ENCODE measurements at regions not wholly inside any gene's neighbourhood (a gene's known extent, or its start where the extent isn't known, plus 50 kb on each side); places are given as distances from the start of the nearest gene placed in this dataset.

DNA sequence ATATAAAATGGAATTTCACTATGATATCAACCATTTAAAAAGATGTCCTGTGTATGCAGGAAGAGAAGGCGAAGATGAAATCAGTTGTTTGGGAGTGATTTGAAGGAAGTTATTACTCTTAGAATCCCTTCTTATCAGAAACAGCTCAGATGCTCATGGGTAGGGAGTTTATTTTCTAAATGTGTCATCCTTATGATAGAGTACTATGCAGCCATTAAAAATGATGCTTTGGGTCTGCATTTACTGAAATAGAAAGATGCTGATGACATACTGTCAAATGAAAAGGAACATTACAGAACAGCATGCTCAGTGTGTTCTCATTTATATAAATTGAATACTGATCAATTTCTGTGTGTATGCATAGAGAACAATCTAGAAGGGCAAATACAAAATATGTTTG, 69.8 kb upstream of the MED13L start:
- DNase-seq: no peak

GRCh38 chr12:116352315-116352835, 74.9 kb upstream of the MED13L start:
- DNase-seq: no peak
- ChIA-PET CTCF (no interaction called here), POLR2A (no interaction called here)
- H3K4me3 Mint-ChIP-seq: no peak overlapping the region
- intact Hi-C loops (cut with micrococcal nuclease): no loop called here
- no peaks in the 10 kb centered on the region for H3K36me3 Mint-ChIP-seq
- H3K27ac Mint-ChIP-seq: no peak overlapping the region
- H3K27me3 Mint-ChIP-seq: no peaks in the 10 kb centered on the region
- no peaks in the 10 kb centered on the region for H3K4me1 Mint-ChIP-seq (ENCODE audit: low read depth)
- H3K9me3 Mint-ChIP-seq: no peaks in the 10 kb centered on the region

More for the DNA sequence above, 69.8 kb upstream of the MED13L start:
- Mint-ChIP-seq H3K36me3 (no peaks in the 10 kb centered on the region), H3K27me3 (peaks cover 1% of the 10 kb centered on the region), H3K27ac (no peak overlapping the region), H3K4me3 (no peak overlapping the region), H3K9me3 (peaks cover 3% of the 10 kb centered on the region), H3K4me1 (ENCODE audit: low read depth) (no peaks in the 10 kb centered on the region)
- ChIA-PET POLR2A (no interaction called here), CTCF (no interaction called here)
- intact Hi-C loops (cut with micrococcal nuclease): no loop called here

DNA sequence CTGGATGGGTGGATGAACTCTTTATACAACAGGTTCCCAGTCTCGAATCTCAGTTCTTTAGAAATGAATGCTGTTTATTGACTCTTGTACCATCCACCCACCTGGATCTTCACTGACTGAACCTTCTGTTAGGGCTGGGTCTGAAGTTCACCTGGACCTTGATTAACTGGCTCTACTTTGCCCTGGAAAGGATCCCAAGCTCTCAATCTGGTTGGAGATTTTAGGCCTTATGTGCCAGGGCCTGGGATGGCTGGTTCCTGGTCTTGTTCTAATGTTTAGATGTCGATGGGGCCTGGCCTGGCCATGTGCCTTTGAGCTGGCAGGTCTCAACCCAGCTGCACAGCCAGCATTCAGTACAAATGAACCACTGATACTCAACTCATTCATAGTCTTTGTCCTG, 76.5 kb upstream of the MED13L start:
- H3K27ac Mint-ChIP-seq: no peak overlapping the region
- intact Hi-C loops (cut with micrococcal nuclease): no loop called here
- no peaks in the 10 kb centered on the region for H3K36me3 Mint-ChIP-seq
- POLR2A ChIA-PET: no interaction called here
- H3K9me3 Mint-ChIP-seq: no peaks in the 10 kb centered on the region
- no peak overlapping the region for H3K4me3 Mint-ChIP-seq
- no peak for DNase-seq
- CTCF ChIA-PET: no interaction called here
- H3K27me3 Mint-ChIP-seq: no peaks in the 10 kb centered on the region
- H3K4me1 Mint-ChIP-seq (ENCODE audit: low read depth): peaks cover 6% of the 10 kb centered on the region

- H3K9me3 Mint-ChIP-seq: no peaks in the 10 kb centered on the region
- intact Hi-C loops (cut with micrococcal nuclease): no loop called here
- H3K27me3 Mint-ChIP-seq: no peaks in the 10 kb centered on the region
- no peak overlapping the region for H3K27ac Mint-ChIP-seq
- H3K4me3 Mint-ChIP-seq: no peak overlapping the region
- peaks cover 12% of the 10 kb centered on the region for H3K4me1 Mint-ChIP-seq (ENCODE audit: low read depth)
- ChIA-PET CTCF (no interaction called here), POLR2A (no interaction called here)
- H3K36me3 Mint-ChIP-seq: no peaks in the 10 kb centered on the region
- no peak for DNase-seq
These were observed 77.0 kb upstream of the MED13L start for GRCh38 chr12:116354534-116354933.

GRCh38 chr12:116354950-116355783, 77.7 kb upstream of the MED13L start:
- CTCF ChIA-PET: no interaction called here
- Mint-ChIP-seq H3K4me1 (ENCODE audit: low read depth) (peaks cover 16% of the 10 kb centered on the region), H3K9me3 (no peaks in the 10 kb centered on the region), H3K27me3 (no peaks in the 10 kb centered on the region), H3K27ac (no peak overlapping the region), H3K36me3 (no peaks in the 10 kb centered on the region), H3K4me3 (no peak overlapping the region)
- intact Hi-C loops (cut with micrococcal nuclease): no loop called here
- POLR2A ChIA-PET: no interaction called here
- no peak for DNase-seq

DNA sequence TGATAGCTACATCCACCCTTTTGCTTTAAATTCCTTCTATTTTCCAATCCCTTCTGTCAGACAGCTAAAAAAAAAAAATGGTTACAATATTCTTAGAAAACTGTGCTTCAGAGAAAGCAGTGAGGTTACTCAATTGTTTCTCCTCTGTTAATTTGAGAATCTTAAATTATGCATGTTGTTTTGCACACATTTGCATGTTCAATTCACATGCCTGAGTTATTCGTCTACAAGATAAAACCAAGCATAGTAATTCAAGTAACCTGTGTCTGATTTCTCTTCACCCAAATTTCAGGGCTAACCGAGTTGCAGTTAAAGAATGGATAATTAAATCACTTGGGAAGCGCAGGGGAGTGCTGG, 81.0 kb upstream of the MED13L start:
- Mint-ChIP-seq H3K4me3 (peak overlapping the region; percentile 59), H3K27ac (peak overlapping the region; percentile 69), H3K27me3 (no peaks in the 10 kb centered on the region), H3K4me1 (ENCODE audit: low read depth) (peaks cover 26% of the 10 kb centered on the region), H3K36me3 (no peaks in the 10 kb centered on the region), H3K9me3 (no peaks in the 10 kb centered on the region)
- intact Hi-C loops (cut with micrococcal nuclease): loop anchor here (2.0 kb wide), 1 partner anchor 34 kb away; no protein-coding TSS in a partner anchor
- CTCF ChIA-PET: interaction anchor here (0.6 kb wide), 1 partner anchor 76 kb away, joined by 3 read pairs; no protein-coding TSS in a partner anchor
- POLR2A ChIA-PET: interaction anchor here (0.6 kb wide), 1 partner anchor 109 kb away, joined by 3 read pairs; no protein-coding TSS in a partner anchor
- DNase-seq: no peak

- Mint-ChIP-seq H3K27me3 (no peaks in the 10 kb centered on the region), H3K4me3 (peak overlapping the region; percentile 70), H3K4me1 (ENCODE audit: low read depth) (peaks cover 26% of the 10 kb centered on the region), H3K9me3 (no peaks in the 10 kb centered on the region), H3K27ac (peak overlapping the region; percentile 69), H3K36me3 (no peaks in the 10 kb centered on the region)
- DNase-seq: peak; percentile 82
- intact Hi-C loops (cut with micrococcal nuclease): loop anchor here (2.0 kb wide), 1 partner anchor 34 kb away; no protein-coding TSS in a partner anchor
- CTCF ChIA-PET: interaction anchor here (0.6 to 1.1 kb wide), 2 partner anchors 31 to 76 kb away, joined by 3 read pairs; no protein-coding TSS in a partner anchor
- POLR2A ChIA-PET: interaction anchor here (0.6 kb wide), 1 partner anchor 108 kb away, joined by 3 read pairs; no protein-coding TSS in a partner anchor
These were observed 81.6 kb upstream of the MED13L start for GRCh38 chr12:116358893-116359761.

GRCh38 chr12:116360579-116361413, 83.3 kb upstream of the MED13L start:
- CTCF ChIA-PET: no interaction called here
- H3K27ac Mint-ChIP-seq: peak overlapping the region; percentile 38
- DNase-seq: peak; percentile 54
- intact Hi-C loops (cut with micrococcal nuclease): no loop called here
- H3K9me3 Mint-ChIP-seq: no peaks in the 10 kb centered on the region
- no peaks in the 10 kb centered on the region for H3K27me3 Mint-ChIP-seq
- H3K4me1 Mint-ChIP-seq (ENCODE audit: low read depth): peaks cover 26% of the 10 kb centered on the region
- H3K36me3 Mint-ChIP-seq: no peaks in the 10 kb centered on the region
- POLR2A ChIA-PET: no interaction called here
- H3K4me3 Mint-ChIP-seq: peak overlapping the region; percentile 51

- Mint-ChIP-seq H3K36me3 (no peaks in the 10 kb centered on the region), H3K4me1 (ENCODE audit: low read depth) (peaks cover 26% of the 10 kb centered on the region), H3K4me3 (no peak overlapping the region), H3K27ac (no peak overlapping the region), H3K27me3 (no peaks in the 10 kb centered on the region), H3K9me3 (no peaks in the 10 kb centered on the region)
- no peak for DNase-seq
- ChIA-PET POLR2A (no interaction called here), CTCF (no interaction called here)
- intact Hi-C loops (cut with micrococcal nuclease): no loop called here
These were observed 84.1 kb upstream of the MED13L start for GRCh38 chr12:116361414-116362223.

GRCh38 chr12:116365114-116365513, 87.6 kb upstream of the MED13L start:
- intact Hi-C loops (cut with micrococcal nuclease): no loop called here
- Mint-ChIP-seq H3K27me3 (no peaks in the 10 kb centered on the region), H3K9me3 (no peaks in the 10 kb centered on the region), H3K36me3 (no peaks in the 10 kb centered on the region), H3K27ac (no peak overlapping the region), H3K4me3 (no peak overlapping the region), H3K4me1 (ENCODE audit: low read depth) (peaks cover 10% of the 10 kb centered on the region)
- CTCF ChIA-PET: no interaction called here
- POLR2A ChIA-PET: no interaction called here
- DNase-seq: no peak

Measured in activated CD4-positive, alpha-beta memory T cell treated with anti-CD3 and anti-CD28 coated beads for 36 hours (primary cell).